AG04450 (cell line): ENCODE measurements at regions not wholly inside any gene's neighbourhood (a gene's known extent, or its start where the extent isn't known, plus 50 kb on each side); places are given as distances from the start of the nearest gene placed in this dataset.

Experiments used
- CTCF ChIA-PET: fragments of 300-600, 350-600 bp; formaldehyde crosslinking; extraction: SDS; loops from one replicate; lab custom pipeline; 2022; ENCODE audit warnings: antibody characterized with exemption, inconsistent platforms; lab: Charles Lee
- POLR2A ChIA-PET: fragments of 350-600 bp; formaldehyde crosslinking; extraction: SDS; loops from one replicate; lab custom pipeline; 2021; ENCODE audit warnings: antibody characterized with exemption, inconsistent platforms; lab: Yijun Ruan, JAX
- DNase-seq: peaks from one replicate; pipeline ENCODE4 v3.0.0-alpha.2; 2011; ENCODE audit warnings: low read depth, low spot score
- H3K27ac ChIP-seq: one replicate; pipeline ENCODE4 v1.5.1; 2012; ENCODE audit warnings: low read depth, low read length, control low read depth
- H3K27me3 ChIP-seq: one replicate; pipeline ENCODE4 v1.6.0; 2012; ENCODE audit warnings: low read length; ENCODE audit not compliant: control insufficient read depth, insufficient read depth
- H3K4me3 ChIP-seq: 2 replicates; pipeline ENCODE4 v1.5.1; 2011; ENCODE audit warnings: mild to moderate bottlenecking, low read depth, low read length, control low read depth
- H3K9me3 ChIP-seq: 2 replicates; pipeline ENCODE4 v1.5.1; 2012; ENCODE audit warnings: low read length; ENCODE audit not compliant: control insufficient read depth, insufficient read depth
- CTCF ChIP-seq: IDR thresholded peaks from 2 replicates; pipeline ENCODE4 v1.5.1; 2011; ENCODE audit warnings: low read depth, low read length, control low read depth, inconsistent platforms

- Histone ChIP-seq H3K4me3 (no peak overlapping the region), H3K27me3 (no peaks in the 10 kb centered on the region), H3K9me3 (peaks cover 13% of the 10 kb centered on the region), H3K27ac (no peak overlapping the region)
- DNase-seq, result no peak
- no peak for TF ChIP-seq CTCF
- ChIA-PET POLR2A (interaction anchor here (0.6 kb wide), 1 partner anchor 20 kb away, joined by 3 read pairs; no protein-coding TSS in a partner anchor), CTCF (no interaction called here)
Observed at GRCh38 chr6:14786008-14786407, 459.9 kb upstream of the JARID2 start.

- no peak for TF ChIP-seq CTCF
Observed at GRCh38 chr6:14786455-14786854, 459.4 kb upstream of the JARID2 start.

GRCh38 chr6:14787250-14787649 is 458.6 kb upstream of the JARID2 start:
- CTCF ChIA-PET, result no interaction called here
- H3K27ac ChIP-seq, result no peak overlapping the region
- H3K4me3 ChIP-seq, result no peak overlapping the region
- peaks cover 13% of the 10 kb centered on the region for H3K9me3 ChIP-seq
- POLR2A ChIA-PET, result no interaction called here
- DNase-seq, result no peak
- no peaks in the 10 kb centered on the region for H3K27me3 ChIP-seq
- TF ChIP-seq CTCF, result 0 out of 2 replicates have a peak, but pooled peaks have one; percentile 4

More at GRCh38 chr6:14786455-14786854, 459.4 kb upstream of the JARID2 start:
- CTCF ChIA-PET, result no interaction called here
- Histone ChIP-seq H3K27me3 (no peaks in the 10 kb centered on the region), H3K9me3 (peaks cover 13% of the 10 kb centered on the region), H3K4me3 (no peak overlapping the region), H3K27ac (no peak overlapping the region)
- DNase-seq, result no peak
- POLR2A ChIA-PET, result no interaction called here

GRCh38 chr6:14787677-14788076 is 458.2 kb upstream of the JARID2 start:
- Histone ChIP-seq H3K27ac (no peak overlapping the region), H3K27me3 (no peaks in the 10 kb centered on the region), H3K4me3 (no peak overlapping the region), H3K9me3 (peaks cover 11% of the 10 kb centered on the region)
- TF ChIP-seq CTCF, result no peak
- DNase-seq, result no peak
- ChIA-PET CTCF (no interaction called here), POLR2A (no interaction called here)

- ChIA-PET CTCF (interaction anchor here (0.9 kb wide), 1 partner anchor 595 kb away, joined by 5 read pairs; no protein-coding TSS in a partner anchor), POLR2A (interaction anchor here (0.6 kb wide), 1 partner anchor 271 kb away, joined by 3 read pairs; no protein-coding TSS in a partner anchor)
- no peak for DNase-seq
- Histone ChIP-seq H3K9me3 (no peaks in the 10 kb centered on the region), H3K27ac (no peak overlapping the region), H3K4me3 (no peak overlapping the region), H3K27me3 (no peaks in the 10 kb centered on the region)
- TF ChIP-seq CTCF, result no peak
Observed at GRCh38 chr6:14789996-14790395, 455.9 kb upstream of the JARID2 start.
